ENCODE measurements at regions not wholly inside any gene's neighbourhood (a gene's known extent, or its start where the extent isn't known, plus 50 kb on each side); places are given as distances from the start of the nearest gene placed in this dataset.
"Not testable (repeated sequence)": the region's sequence is repeated elsewhere in the genome, so short reads cannot be mapped to it uniquely, and the experiment has no call there.

- DNase-seq = no peak
Observed at GRCh38 chr12:89289720-89290119, 62.6 kb downstream of the DUSP6 start.

- DNase-seq = no peak
Observed at GRCh38 chr12:89288959-89289358, 63.3 kb downstream of the DUSP6 start.

GRCh38 chr12:89286501-89286900, 65.8 kb downstream of the DUSP6 start:
- no peak for DNase-seq

GRCh38 chr12:89281539-89281867, 70.8 kb downstream of the DUSP6 start:
- no peak for DNase-seq

GRCh38 chr12:89280833-89281538, 71.3 kb downstream of the DUSP6 start:
- DNase-seq = no peak

- DNase-seq = no peak
Observed at GRCh38 chr12:89279499-89279898, 72.8 kb downstream of the DUSP6 start.

- no peak for DNase-seq
Observed at GRCh38 chr12:89278862-89279261, 73.4 kb downstream of the DUSP6 start.

- DNase-seq = no peak
Observed at GRCh38 chr12:89278169-89278568, 74.1 kb downstream of the DUSP6 start.

- no peak for DNase-seq
Observed at GRCh38 chr12:89276860-89277259, 75.4 kb downstream of the DUSP6 start.

- no peak for DNase-seq
Observed at GRCh38 chr12:89273525-89273924, 78.8 kb downstream of the DUSP6 start.

- no peak for DNase-seq
Observed at GRCh38 chr12:89270548-89270947, 81.8 kb downstream of the DUSP6 start.

- no peak for DNase-seq
Observed at GRCh38 chr12:89269174-89269573, 83.1 kb downstream of the DUSP6 start.

- no peak for DNase-seq
Observed at GRCh38 chr12:89267404-89267803, 84.9 kb downstream of the DUSP6 start.

GRCh38 chr12:89266574-89267188, 85.6 kb downstream of the DUSP6 start:
- not testable (repeated sequence) for DNase-seq

GRCh38 chr12:89264837-89265236, 87.5 kb downstream of the DUSP6 start:
- DNase-seq = no peak

- DNase-seq = no peak
Observed at GRCh38 chr12:89263900-89264299, 88.4 kb downstream of the DUSP6 start.

GRCh38 chr12:89262855-89263552, 89.3 kb downstream of the DUSP6 start:
- no peak for DNase-seq

GRCh38 chr12:89261982-89262381, 90.3 kb downstream of the DUSP6 start:
- no peak for DNase-seq

GRCh38 chr12:89260841-89261637, 91.3 kb downstream of the DUSP6 start:
- no peak for DNase-seq

- no peak for DNase-seq
Observed at GRCh38 chr12:89259821-89260220, 92.5 kb downstream of the DUSP6 start.

GRCh38 chr12:89258240-89258969, 93.9 kb downstream of the DUSP6 start:
- DNase-seq = no peak

GRCh38 chr12:89257340-89257739, 95.0 kb downstream of the DUSP6 start:
- no peak for DNase-seq

GRCh38 chr12:89256060-89256459, 96.2 kb downstream of the DUSP6 start:
- no peak for DNase-seq

Data from stimulated activated CD4-positive, alpha-beta T cell treated with anti-CD3 and anti-CD28 coated beads, Interleukin-4, amount 100 ng/mL, for 24 hours (primary cell).